Osteocyte (in vitro differentiated cells): ENCODE measurements at regions not wholly inside any gene's neighbourhood (a gene's known extent, or its start where the extent isn't known, plus 50 kb on each side); places are given as distances from the start of the nearest gene placed in this dataset.

ENCODE experiments used
- DNase-seq: peaks from one replicate; pipeline ENCODE4 v3.0.0; 2021; ENCODE audit warnings: mixed read lengths; ENCODE audit not compliant: unreplicated experiment; ENCODE audit errors: extremely low spot score
- H3K27ac Mint-ChIP-seq: one replicate; pipeline ENCODE4 v1.8.0; 2021; ENCODE audit warnings: mild to moderate bottlenecking, mixed read lengths; ENCODE audit not compliant: unreplicated experiment
- H3K27me3 Mint-ChIP-seq: one replicate; pipeline ENCODE4 v1.8.0; 2021; ENCODE audit warnings: mixed read lengths; ENCODE audit not compliant: unreplicated experiment
- H3K36me3 Mint-ChIP-seq: one replicate; pipeline ENCODE4 v1.8.0; 2021; ENCODE audit warnings: mixed read lengths; ENCODE audit not compliant: unreplicated experiment
- H3K4me1 Mint-ChIP-seq: one replicate; pipeline ENCODE4 v1.8.0; 2021; ENCODE audit warnings: mixed read lengths; ENCODE audit not compliant: unreplicated experiment
- H3K4me3 Mint-ChIP-seq: one replicate; pipeline ENCODE4 v1.8.0; 2021; ENCODE audit warnings: mild to moderate bottlenecking, moderate library complexity, mixed read lengths; ENCODE audit not compliant: unreplicated experiment
- H3K9me3 Mint-ChIP-seq: one replicate; pipeline ENCODE4 v1.8.0; 2021; ENCODE audit warnings: mixed read lengths; ENCODE audit not compliant: unreplicated experiment
- CTCF ChIP-seq: fragments of 200-600 bp; sonication (generic); IDR thresholded peaks from 2 replicates; pipeline ENCODE4 v1.5.0; 2021; ENCODE audit warnings: antibody characterized with exemption, mild to moderate bottlenecking, moderate library complexity

GRCh38 chr15:25061808-25062550, 107.2 kb downstream of the SNRPN start:
- H3K9me3 Mint-ChIP-seq: peaks cover 65% of the 10 kb centered on the region
- DNase-seq: no peak
- H3K4me1 Mint-ChIP-seq: no peaks in the 10 kb centered on the region
- H3K27me3 Mint-ChIP-seq: no peaks in the 10 kb centered on the region
- no peak for TF ChIP-seq CTCF
- peaks cover 93% of the 10 kb centered on the region for H3K36me3 Mint-ChIP-seq
- H3K27ac Mint-ChIP-seq: no peak overlapping the region
- H3K4me3 Mint-ChIP-seq: no peak overlapping the region

GRCh38 chr15:25062551-25063430, 108.0 kb downstream of the SNRPN start:
- Mint-ChIP-seq H3K27me3 (no peaks in the 10 kb centered on the region), H3K36me3 (peaks cover 93% of the 10 kb centered on the region), H3K27ac (no peak overlapping the region), H3K4me1 (no peaks in the 10 kb centered on the region), H3K9me3 (peaks cover 68% of the 10 kb centered on the region), H3K4me3 (no peak overlapping the region)
- no peak for TF ChIP-seq CTCF
- DNase-seq: no peak

GRCh38 chr15:25065286-25065685, 110.5 kb downstream of the SNRPN start:
- no peak for TF ChIP-seq CTCF
- no peaks in the 10 kb centered on the region for H3K27me3 Mint-ChIP-seq
- no peak overlapping the region for H3K4me3 Mint-ChIP-seq
- H3K4me1 Mint-ChIP-seq: no peaks in the 10 kb centered on the region
- DNase-seq: no peak
- H3K36me3 Mint-ChIP-seq: peaks cover 95% of the 10 kb centered on the region
- peaks cover 68% of the 10 kb centered on the region for H3K9me3 Mint-ChIP-seq
- no peak overlapping the region for H3K27ac Mint-ChIP-seq

- peaks cover 65% of the 10 kb centered on the region for H3K9me3 Mint-ChIP-seq
- H3K36me3 Mint-ChIP-seq: peaks cover 95% of the 10 kb centered on the region
- DNase-seq: no peak
- TF ChIP-seq CTCF: no peak
- no peaks in the 10 kb centered on the region for H3K4me1 Mint-ChIP-seq
- no peaks in the 10 kb centered on the region for H3K27me3 Mint-ChIP-seq
- no peak overlapping the region for H3K4me3 Mint-ChIP-seq
- H3K27ac Mint-ChIP-seq: no peak overlapping the region
These were observed 111.1 kb downstream of the SNRPN start for GRCh38 chr15:25065876-25066275.

- Mint-ChIP-seq H3K27me3 (no peaks in the 10 kb centered on the region), H3K4me3 (no peak overlapping the region), H3K9me3 (peaks cover 69% of the 10 kb centered on the region), H3K4me1 (no peaks in the 10 kb centered on the region), H3K36me3 (peaks cover 98% of the 10 kb centered on the region), H3K27ac (no peak overlapping the region)
- no peak for TF ChIP-seq CTCF
- no peak for DNase-seq
These were observed 111.9 kb downstream of the SNRPN start for GRCh38 chr15:25066708-25067107.
